GM12878 (cell line): ENCODE measurements at regions not wholly inside any gene's neighbourhood (a gene's known extent, or its start where the extent isn't known, plus 50 kb on each side); places are given as distances from the start of the nearest gene placed in this dataset.

Experiments
- ATAC-seq: fragments of 200-7000 bp; cut with Tn5 transposase; 3 replicates; pipeline ENCODE4 v1.9.1; 2020; ENCODE audit warnings: mild to moderate bottlenecking, moderate library complexity
- BruUV-seq: library from RNA; stranded (reverse); fragments of 400-500 nt; replicated peaks from 2 replicates; lab custom pipeline; 2021; lab: Mats Ljungman, UMichigan
- CTCF ChIA-PET: fragments of 300-600 bp; sonication (Branson Sonifier 250); formaldehyde crosslinking; extraction: SDS; loops from one replicate; lab custom pipeline; 2021; ENCODE audit warnings: inconsistent platforms; lab: Yijun Ruan, JAX
- POLR2A ChIA-PET: fragments of 350-600 bp; formaldehyde crosslinking; extraction: SDS; loops from one replicate; lab custom pipeline; 2021; ENCODE audit warnings: inconsistent platforms; lab: Charles Lee
- RAD21 ChIA-PET: fragments of 300-600 bp; sonication (Branson Sonifier 250); formaldehyde crosslinking; loops from one replicate; lab custom pipeline; 2023; ENCODE audit warnings: antibody characterized with exemption; ENCODE audit not compliant: unreplicated experiment; lab: Charles Lee
- SMC1A ChIA-PET: fragments of 300-600 bp; sonication (Branson Sonifier 250); formaldehyde crosslinking; loops from one replicate; lab custom pipeline; 2023; ENCODE audit not compliant: unreplicated experiment, uncharacterized antibody; lab: Charles Lee
- DNase-seq: peaks from one replicate; pipeline ENCODE4 v3.0.0-alpha.2; 2011; ENCODE audit warnings: low read depth, low spot score
- FAIRE-seq: peaks from 3 replicates; lab custom pipeline; 2011; peaks lifted over from hg19 to GRCh38; lab: Jason Lieb, UNC
- H2AFZ ChIP-seq: 2 replicates; pipeline ENCODE4 v1.6.0; 2011; ENCODE audit warnings: low read depth, low read length, control low read depth; ENCODE audit not compliant: control insufficient read depth
- H3K27ac ChIP-seq: 2 replicates; pipeline ENCODE4 v1.5.1; 2011; ENCODE audit warnings: control low read depth; ENCODE audit not compliant: control insufficient read depth, insufficient read depth
- H3K27me3 ChIP-seq, 2 experiments: replicated peaks in 1 of 2; 2 replicates each; pipeline versions ENCODE4 v1.6.0 to v1.6.1; 2011; ENCODE audit warnings: low read length in 1 of 2; ENCODE audit not compliant: control insufficient read depth in 2 of 2, insufficient read depth in 2 of 2
- H3K36me3 ChIP-seq, 2 experiments: 2 replicates each; pipeline ENCODE4 v1.5.1; 2011; ENCODE audit warnings: low read length in 1 of 2; ENCODE audit not compliant: control insufficient read depth in 2 of 2, insufficient read depth in 2 of 2
- H3K4me1 ChIP-seq: 2 replicates; pipeline ENCODE4 v1.6.1; 2011; ENCODE audit warnings: mild to moderate bottlenecking, low read length, moderate library complexity, mixed read lengths; ENCODE audit not compliant: control insufficient read depth, insufficient read depth
- H3K4me2 ChIP-seq: 2 replicates; pipeline ENCODE4 v1.6.0; 2011; ENCODE audit warnings: control low read depth; ENCODE audit not compliant: control insufficient read depth, insufficient read depth
- H3K4me3 ChIP-seq: fragments of 200-600 bp; sonication (generic); 2 replicates; pipeline ENCODE4 v1.5.1; 2016
- H3K79me2 ChIP-seq: 2 replicates; pipeline ENCODE4 v1.6.0; 2011; ENCODE audit warnings: low read length; ENCODE audit not compliant: control insufficient read depth, insufficient read depth
- H3K9ac ChIP-seq: 2 replicates; pipeline ENCODE4 v1.8.0; 2011; ENCODE audit warnings: low read length, control low read depth, mixed read lengths; ENCODE audit not compliant: control insufficient read depth, insufficient read depth
- H3K9me3 ChIP-seq: replicated peaks from 3 replicates; pipeline ENCODE4 v1.5.1; 2011; ENCODE audit warnings: mild to moderate bottlenecking, low read length; ENCODE audit not compliant: control insufficient read depth, insufficient read depth
- H4K20me1 ChIP-seq: 2 replicates; pipeline ENCODE4 v1.6.0; 2011; ENCODE audit not compliant: control insufficient read depth, insufficient read depth
- ATF7 ChIP-seq: fragments of 450-650 bp; IDR thresholded peaks from 2 replicates; pipeline ENCODE4 v1.6.1; 2016; ENCODE audit warnings: low read depth, mild to moderate bottlenecking
- GABPA ChIP-seq: IDR thresholded peaks from 2 replicates; pipeline ENCODE4 v1.6.1; 2014; ENCODE audit warnings: antibody characterized with exemption, low read depth, mild to moderate bottlenecking, inconsistent platforms
- MEF2A ChIP-seq: IDR thresholded peaks from 2 replicates; pipeline ENCODE4 v1.6.1; 2011; ENCODE audit warnings: low read depth, mild to moderate bottlenecking, low read length, moderate library complexity; ENCODE audit not compliant: insufficient read depth
- MTA2 ChIP-seq: fragments of 450-650 bp; IDR thresholded peaks from 2 replicates; pipeline ENCODE4 v1.6.1; 2016; ENCODE audit warnings: low read depth, mild to moderate bottlenecking, moderate library complexity
- MTA3 ChIP-seq: IDR thresholded peaks from 2 replicates; pipeline ENCODE4 v1.6.1; 2012; ENCODE audit warnings: low read length, inconsistent platforms, borderline replicate concordance
- RUNX3 ChIP-seq: IDR thresholded peaks from 2 replicates; pipeline ENCODE4 v1.6.1; 2012; ENCODE audit warnings: low read length, inconsistent platforms
- SREBF1 ChIP-seq: IDR thresholded peaks from 2 replicates; pipeline ENCODE4 v1.6.1; 2012; ENCODE audit warnings: mild to moderate bottlenecking, low read length
- SRF ChIP-seq, 2 experiments: IDR thresholded peaks; 2 replicates each; pipeline ENCODE4 v1.6.1; 2011; ENCODE audit warnings: low read depth in 2 of 2, low read length in 2 of 2, mild to moderate bottlenecking in 1 of 2, moderate library complexity in 1 of 2
- USF2 ChIP-seq: IDR thresholded peaks from 2 replicates; pipeline ENCODE4 v1.6.1; 2011; ENCODE audit warnings: low read depth, low read length, improper control_type of control experiment, borderline replicate concordance
- WGBS: methylation state at CpG from one replicate; pipeline ENCODE4 v1.1.6; 2016; ENCODE audit warnings: low lambda C conversion rate; ENCODE audit not compliant: insufficient replicate concordance, insufficient coverage; ENCODE audit errors: missing lambda C conversion rate; 5-methylcytosine and 5-hydroxymethylcytosine counted together
- in situ Hi-C: fragments of 300-500 bp; cut with MboI; formaldehyde crosslinking; loops from 9 replicates; pipeline ENCODE4 v1.14.3; 2018; ENCODE audit warnings: mixed read lengths
- intact Hi-C: fragments of 100-400 bp; cut with micrococcal nuclease; formaldehyde crosslinking; loops from one replicate; pipeline ENCODE4 v1.14.2; 2022; ENCODE audit not compliant: unreplicated experiment
- TF ChIP-seq, protein P1 (sequence below): fragments of 450-650 bp; conservative IDR thresholded peaks from 2 replicates; pipeline ENCODE4 v1.6.1; 2017; ENCODE audit warnings: mild to moderate bottlenecking, moderate library complexity
- TF ChIP-seq, protein P2 (sequence below): IDR thresholded peaks from 2 replicates; pipeline ENCODE4 v1.6.1; 2012; ENCODE audit warnings: low read length, inconsistent platforms

DNA sequence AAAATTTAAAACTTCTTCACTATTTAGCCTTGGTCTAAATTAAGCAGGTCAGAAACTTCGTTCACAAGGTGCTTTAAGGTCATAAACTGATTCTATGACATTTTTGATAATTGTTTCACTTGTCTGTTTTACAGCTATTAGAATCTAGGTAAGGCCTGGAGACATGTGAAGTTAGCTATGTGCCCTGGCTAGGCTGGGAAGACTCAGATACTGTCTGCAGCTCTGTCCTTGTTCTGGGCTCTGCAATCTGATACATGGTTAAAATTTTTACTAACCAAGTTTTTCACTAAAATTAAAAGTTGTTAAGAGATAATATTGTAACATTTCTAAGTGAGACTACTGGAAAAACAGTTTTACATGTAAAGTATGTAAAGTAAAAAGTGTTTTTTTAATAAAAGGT, 479.6 kb upstream of the EPHA6 start:
- CTCF ChIA-PET = interaction anchor here (1.6 kb wide), 1 partner anchor 104 kb away, joined by 3 read pairs; no protein-coding TSS in a partner anchor
- in situ Hi-C loops = no loop called here
- POLR2A ChIA-PET = no interaction called here
- RAD21 ChIA-PET = no interaction called here
- H3K27ac ChIP-seq = no peak overlapping the region
- H3K79me2 ChIP-seq = no peaks in the 10 kb centered on the region
- DNase-seq (no peak), FAIRE-seq (no peak), ATAC-seq (no peak)
- no peaks in the 10 kb centered on the region for H3K4me1 ChIP-seq
- no peak overlapping the region for H3K4me2 ChIP-seq
- no TSS peak for BruUV-seq
- no peaks in the 10 kb centered on the region for H4K20me1 ChIP-seq
- no peak overlapping the region for H2AFZ ChIP-seq
- intact Hi-C loops = no loop called here
- WGBS = 0% methylated on average over 1 of the region's 1 CpG
- H3K36me3 ChIP-seq = no peaks in the 10 kb centered on the region
- no peak overlapping the region for H3K9ac ChIP-seq
- no peak for TF ChIP-seq ATF7
- no peak for TF ChIP-seq SRF (IDR thresholded peaks at IDR 0.05; ENCODE audit: low read depth in 2 of 2, low read length in 2 of 2)
- no peak for TF ChIP-seq SREBF1
- TF ChIP-seq, protein P1, sequence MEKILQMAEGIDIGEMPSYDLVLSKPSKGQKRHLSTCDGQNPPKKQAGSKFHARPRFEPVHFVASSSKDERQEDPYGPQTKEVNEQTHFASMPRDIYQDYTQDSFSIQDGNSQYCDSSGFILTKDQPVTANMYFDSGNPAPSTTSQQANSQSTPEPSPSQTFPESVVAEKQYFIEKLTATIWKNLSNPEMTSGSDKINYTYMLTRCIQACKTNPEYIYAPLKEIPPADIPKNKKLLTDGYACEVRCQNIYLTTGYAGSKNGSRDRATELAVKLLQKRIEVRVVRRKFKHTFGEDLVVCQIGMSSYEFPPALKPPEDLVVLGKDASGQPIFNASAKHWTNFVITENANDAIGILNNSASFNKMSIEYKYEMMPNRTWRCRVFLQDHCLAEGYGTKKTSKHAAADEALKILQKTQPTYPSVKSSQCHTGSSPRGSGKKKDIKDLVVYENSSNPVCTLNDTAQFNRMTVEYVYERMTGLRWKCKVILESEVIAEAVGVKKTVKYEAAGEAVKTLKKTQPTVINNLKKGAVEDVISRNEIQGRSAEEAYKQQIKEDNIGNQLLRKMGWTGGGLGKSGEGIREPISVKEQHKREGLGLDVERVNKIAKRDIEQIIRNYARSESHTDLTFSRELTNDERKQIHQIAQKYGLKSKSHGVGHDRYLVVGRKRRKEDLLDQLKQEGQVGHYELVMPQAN = no peak
- H3K9me3 ChIP-seq = no peaks in the 10 kb centered on the region
- no peaks in the 10 kb centered on the region for H3K27me3 ChIP-seq
- no peak overlapping the region for H3K4me3 ChIP-seq
- SMC1A ChIA-PET = interaction anchor here (0.7 to 0.8 kb wide), 2 partner anchors 466 to 1641 kb away, joined by 3 read pairs; no protein-coding TSS in a partner anchor

DNA sequence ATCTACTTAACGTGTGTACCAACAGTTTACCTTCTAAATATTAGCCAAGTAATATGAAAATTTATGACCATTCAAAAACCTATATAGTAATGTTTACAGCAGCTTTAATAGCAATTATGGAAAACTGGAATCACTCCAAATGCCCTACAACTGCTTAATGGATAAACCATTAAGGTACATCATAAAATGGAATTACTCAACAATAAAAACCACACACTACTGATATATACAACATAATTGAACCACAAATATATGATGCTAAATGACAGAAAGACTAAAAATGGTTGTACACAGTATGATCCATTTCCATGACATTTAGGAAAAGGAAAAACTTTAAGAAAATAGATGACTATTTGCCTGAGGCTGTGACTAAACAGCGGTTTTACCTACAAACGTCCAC, 467.1 kb upstream of the EPHA6 start:
- SMC1A ChIA-PET = interaction anchor here (1.5 kb wide), 1 partner anchor 8 kb away, joined by 3 read pairs; no protein-coding TSS in a partner anchor
- Histone ChIP-seq H3K4me3 (no peak overlapping the region), H3K4me2 (no peak overlapping the region), H2AFZ (no peak overlapping the region), H4K20me1 (no peaks in the 10 kb centered on the region), H3K36me3 (no peaks in the 10 kb centered on the region), H3K9ac (no peak overlapping the region), H3K27ac (no peak overlapping the region), H3K79me2 (no peaks in the 10 kb centered on the region), H3K27me3 (no peaks in the 10 kb centered on the region), H3K9me3 (no peaks in the 10 kb centered on the region), H3K4me1 (no peaks in the 10 kb centered on the region)
- RAD21 ChIA-PET = no interaction called here
- CTCF ChIA-PET = no interaction called here
- WGBS = 2% methylated on average over 3 of the region's 3 CpGs
- in situ Hi-C loops (no loop called here), intact Hi-C loops (no loop called here)
- no TSS peak for BruUV-seq
- ATAC-seq (no peak), DNase-seq (no peak), FAIRE-seq (no peak)
- POLR2A ChIA-PET = no interaction called here
- no peak for TF ChIP-seq MEF2A
- TF ChIP-seq MTA2 = no peak
- TF ChIP-seq RUNX3 = no peak
- no peak for TF ChIP-seq SRF (IDR thresholded peaks at IDR 0.05; ENCODE audit: low read depth in 2 of 2, low read length in 2 of 2)
- TF ChIP-seq, protein P2, sequence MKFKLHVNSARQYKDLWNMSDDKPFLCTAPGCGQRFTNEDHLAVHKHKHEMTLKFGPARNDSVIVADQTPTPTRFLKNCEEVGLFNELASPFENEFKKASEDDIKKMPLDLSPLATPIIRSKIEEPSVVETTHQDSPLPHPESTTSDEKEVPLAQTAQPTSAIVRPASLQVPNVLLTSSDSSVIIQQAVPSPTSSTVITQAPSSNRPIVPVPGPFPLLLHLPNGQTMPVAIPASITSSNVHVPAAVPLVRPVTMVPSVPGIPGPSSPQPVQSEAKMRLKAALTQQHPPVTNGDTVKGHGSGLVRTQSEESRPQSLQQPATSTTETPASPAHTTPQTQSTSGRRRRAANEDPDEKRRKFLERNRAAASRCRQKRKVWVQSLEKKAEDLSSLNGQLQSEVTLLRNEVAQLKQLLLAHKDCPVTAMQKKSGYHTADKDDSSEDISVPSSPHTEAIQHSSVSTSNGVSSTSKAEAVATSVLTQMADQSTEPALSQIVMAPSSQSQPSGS = no peak
- no peak for TF ChIP-seq GABPA
- no peak for TF ChIP-seq MTA3
- no peak for TF ChIP-seq USF2
